Activated naive CD4-positive, alpha-beta T cell treated with anti-CD3 and anti-CD28 coated beads, Interleukin-2, amount 50 U/mL, for 72 hours (primary cell): ENCODE measurements at regions not wholly inside any gene's neighbourhood (a gene's known extent, or its start where the extent isn't known, plus 50 kb on each side); places are given as distances from the start of the nearest gene placed in this dataset.
"Not testable (repeated sequence)": the region's sequence is repeated elsewhere in the genome, so short reads cannot be mapped to it uniquely, and the experiment has no call there.

Experiments
- ATAC-seq, 2 donors: fragments of 150-1000 bp; cut with Tn5 transposase; 2 replicates each; pipeline ENCODE4 v1.10.0; 2021; ENCODE audit warnings: mild to moderate bottlenecking in 2 of 2, moderate library complexity in 2 of 2
- DNase-seq, 2 donors: peaks; one replicate each; pipeline ENCODE4 v3.0.0; 2021 to 2022; ENCODE audit warnings: low spot score in 2 of 2
- H3K27ac Mint-ChIP-seq, 2 donors: one replicate each; pipeline ENCODE4 v1.8.0; 2022; ENCODE audit warnings: mild to moderate bottlenecking in 2 of 2, mixed read lengths in 2 of 2
- H3K36me3 Mint-ChIP-seq, 2 donors: one replicate each; pipeline ENCODE4 v1.8.0; 2022; ENCODE audit warnings: mixed read lengths in 2 of 2
- H3K9me3 Mint-ChIP-seq, 2 donors: one replicate each; pipeline ENCODE4 v1.8.0; 2022; ENCODE audit warnings: mixed read lengths in 2 of 2

DNA sequence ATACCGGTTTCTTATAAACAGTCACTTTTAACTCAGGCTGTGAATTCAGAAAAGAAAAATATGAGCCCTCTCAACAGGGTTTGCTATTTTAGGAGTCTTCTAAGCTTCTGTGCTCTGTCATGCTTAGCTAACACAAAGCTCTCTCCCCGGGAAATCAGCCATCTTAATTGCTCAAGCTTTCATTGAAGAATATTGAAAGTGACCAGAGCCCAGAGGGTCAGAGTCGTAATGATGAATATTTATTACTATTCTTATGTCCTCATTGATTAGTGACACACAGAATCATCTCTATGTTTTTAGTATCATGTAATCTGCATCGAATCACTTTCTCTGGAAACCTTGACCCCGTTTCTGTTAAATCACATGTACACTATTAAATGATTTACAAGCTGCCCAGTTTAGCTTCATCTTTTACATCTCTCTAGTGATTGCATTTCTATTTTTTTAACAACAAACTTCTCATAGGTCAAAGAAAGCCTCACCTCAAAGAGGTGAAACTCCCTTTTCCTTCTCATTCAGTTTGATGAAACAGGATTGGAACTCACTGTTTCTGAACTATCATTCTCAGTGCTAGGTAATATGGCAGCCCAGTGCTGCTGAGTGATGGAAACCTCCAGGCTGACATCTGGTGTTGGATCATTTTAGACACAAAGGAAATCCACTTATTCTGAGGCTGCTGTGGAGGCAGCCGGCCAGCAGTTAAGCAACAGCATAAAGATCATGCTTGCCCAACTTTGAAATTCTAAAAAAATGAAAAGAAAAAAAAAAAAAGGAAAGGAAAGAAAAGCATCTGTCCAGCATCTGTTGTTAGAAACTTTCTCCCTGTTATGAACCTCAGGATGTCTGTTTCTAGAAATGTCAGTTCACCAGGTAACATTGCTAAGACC, 96.3 kb downstream of the RFPL4B start:
- Mint-ChIP-seq H3K36me3 (no peaks in the 10 kb centered on the region), H3K27ac (no peak overlapping the region), H3K9me3 (no peaks in the 10 kb centered on the region)
- no peak for DNase-seq
- no peak for ATAC-seq

DNA sequence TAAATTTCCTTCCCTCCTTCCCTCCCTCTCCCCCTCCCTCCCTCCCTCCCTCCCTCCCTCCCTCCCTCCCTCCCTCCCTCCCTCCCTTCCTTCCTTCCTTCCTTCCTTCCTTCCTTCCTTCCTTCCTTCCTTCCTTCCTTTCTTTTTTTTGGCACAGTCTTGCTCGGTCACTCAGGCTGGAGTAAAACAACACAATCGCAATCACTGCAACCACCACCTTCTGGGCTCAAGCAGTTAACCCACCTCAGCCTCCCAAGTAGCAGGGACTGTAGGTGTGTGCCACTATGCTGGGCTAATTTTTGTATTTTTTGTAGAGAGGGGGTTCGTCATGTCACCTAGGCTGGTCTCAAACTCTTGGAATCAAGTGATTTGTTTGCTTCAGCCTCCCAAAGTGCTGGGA, 101.7 kb downstream of the RFPL4B start:
- peaks cover 0 to 11% of the 10 kb centered on the region in 2 donors for H3K9me3 Mint-ChIP-seq
- not testable (repeated sequence) for ATAC-seq, DNase-seq, H3K36me3 Mint-ChIP-seq, H3K27ac Mint-ChIP-seq

DNA sequence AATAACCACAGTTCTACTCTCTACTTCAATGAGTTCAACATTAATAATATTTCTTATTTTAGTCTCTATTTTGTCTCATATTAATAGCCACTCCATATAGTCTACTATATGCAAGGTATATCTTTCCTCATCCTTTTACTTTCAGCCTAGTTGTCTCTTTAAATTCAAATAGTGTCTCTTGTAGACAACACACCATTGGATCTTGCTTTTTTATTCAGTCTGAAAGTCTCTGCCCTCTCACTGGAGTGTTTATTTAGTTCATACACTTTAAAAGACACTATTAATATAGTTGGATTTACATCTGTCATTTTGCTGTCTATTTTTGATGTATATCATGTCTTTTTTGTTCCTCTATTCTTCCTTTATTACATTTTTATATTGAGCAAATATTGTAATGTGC, 103.5 kb downstream of the RFPL4B start:
- H3K9me3 Mint-ChIP-seq = peaks cover 0 to 11% of the 10 kb centered on the region in 2 donors
- ATAC-seq (no peak), DNase-seq (no peak)
- no peaks in the 10 kb centered on the region for H3K36me3 Mint-ChIP-seq
- H3K27ac Mint-ChIP-seq = no peak overlapping the region

DNA sequence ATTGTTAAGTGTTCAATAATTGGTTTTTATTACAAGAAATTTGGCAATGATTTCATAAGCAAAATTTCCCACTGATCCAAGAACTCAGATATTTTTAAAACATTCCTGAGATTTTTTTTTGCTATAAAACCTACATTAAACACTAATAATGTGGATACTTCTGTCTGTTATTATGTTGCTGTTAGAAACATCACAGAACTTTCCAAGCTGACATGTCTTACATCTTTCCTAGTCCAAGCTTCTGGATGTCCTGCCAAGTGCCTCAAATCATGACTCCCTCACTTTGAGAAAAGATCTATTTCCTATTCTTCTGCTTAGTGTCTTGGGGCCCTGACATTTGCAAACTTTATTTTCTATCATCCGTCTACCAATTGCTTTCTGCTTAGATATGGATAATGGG, 110.8 kb downstream of the RFPL4B start:
- Mint-ChIP-seq H3K27ac (no peak overlapping the region), H3K36me3 (no peaks in the 10 kb centered on the region), H3K9me3 (no peaks in the 10 kb centered on the region)
- DNase-seq (no peak), ATAC-seq (no peak)

DNA sequence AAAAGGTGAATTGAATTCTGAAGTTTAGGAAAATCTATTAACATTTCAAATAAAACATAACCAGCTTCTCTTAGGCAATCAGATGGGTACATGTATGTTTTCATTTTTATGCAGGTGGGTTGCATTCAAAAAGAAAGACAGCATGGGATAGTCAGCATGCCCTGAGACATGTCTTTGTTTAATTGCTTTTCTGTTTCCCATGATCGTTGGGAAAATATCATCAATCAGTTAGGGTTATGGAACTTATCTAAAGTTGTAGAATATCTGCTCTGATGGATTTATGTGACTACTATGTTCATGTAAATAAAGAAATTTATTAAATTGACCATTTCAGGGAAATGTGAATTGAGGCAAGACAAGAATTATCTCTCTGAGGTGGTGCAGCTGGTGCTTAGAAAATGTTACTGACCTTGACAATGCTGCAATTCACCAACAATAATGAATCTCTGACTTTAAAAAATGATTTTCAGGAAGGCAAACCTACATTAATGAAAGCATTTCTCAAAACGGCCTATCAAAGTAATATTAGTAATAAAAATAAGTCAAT, 112.7 kb downstream of the RFPL4B start:
- DNase-seq = no peak
- no peak overlapping the region for H3K27ac Mint-ChIP-seq
- H3K9me3 Mint-ChIP-seq = peaks cover 0 to 4% of the 10 kb centered on the region in 2 donors
- no peaks in the 10 kb centered on the region for H3K36me3 Mint-ChIP-seq
- no peak for ATAC-seq

DNA sequence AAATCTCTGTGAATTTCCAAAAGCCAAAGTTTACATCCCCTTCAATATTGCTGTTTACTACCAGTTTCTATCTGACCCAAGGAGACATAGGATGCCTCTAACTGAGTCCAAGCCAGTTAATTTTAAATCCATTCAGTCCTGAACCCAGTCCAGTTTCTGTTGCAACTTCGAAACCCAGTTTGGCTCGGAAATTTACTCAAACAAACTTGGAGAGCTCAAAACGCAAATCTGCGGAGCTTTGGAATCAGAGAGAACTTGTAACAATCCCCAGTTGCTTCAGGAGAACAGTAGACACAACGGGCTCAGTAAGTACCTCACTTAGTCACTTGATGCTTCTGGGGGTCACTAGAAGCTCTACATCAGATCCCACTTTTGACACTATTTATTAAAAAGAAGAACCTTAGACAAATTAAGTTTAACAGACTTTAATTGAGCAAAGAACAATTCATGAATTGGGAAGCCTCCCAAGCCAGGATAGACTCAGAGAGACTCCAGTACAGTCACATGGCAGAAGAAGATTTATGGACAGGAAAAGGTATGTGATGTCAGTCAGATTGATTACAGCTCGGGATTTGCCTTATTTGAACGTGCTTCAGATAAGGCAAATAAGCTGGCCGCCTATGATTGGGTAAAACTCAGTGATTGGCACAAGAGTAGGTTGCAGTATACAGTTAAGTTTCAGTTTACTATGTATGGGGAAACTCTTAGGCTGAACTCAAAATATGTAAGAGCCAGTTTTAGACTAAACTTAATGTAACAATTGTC, 118.0 kb downstream of the RFPL4B start:
- DNase-seq = no peak
- H3K36me3 Mint-ChIP-seq = no peaks in the 10 kb centered on the region

DNA sequence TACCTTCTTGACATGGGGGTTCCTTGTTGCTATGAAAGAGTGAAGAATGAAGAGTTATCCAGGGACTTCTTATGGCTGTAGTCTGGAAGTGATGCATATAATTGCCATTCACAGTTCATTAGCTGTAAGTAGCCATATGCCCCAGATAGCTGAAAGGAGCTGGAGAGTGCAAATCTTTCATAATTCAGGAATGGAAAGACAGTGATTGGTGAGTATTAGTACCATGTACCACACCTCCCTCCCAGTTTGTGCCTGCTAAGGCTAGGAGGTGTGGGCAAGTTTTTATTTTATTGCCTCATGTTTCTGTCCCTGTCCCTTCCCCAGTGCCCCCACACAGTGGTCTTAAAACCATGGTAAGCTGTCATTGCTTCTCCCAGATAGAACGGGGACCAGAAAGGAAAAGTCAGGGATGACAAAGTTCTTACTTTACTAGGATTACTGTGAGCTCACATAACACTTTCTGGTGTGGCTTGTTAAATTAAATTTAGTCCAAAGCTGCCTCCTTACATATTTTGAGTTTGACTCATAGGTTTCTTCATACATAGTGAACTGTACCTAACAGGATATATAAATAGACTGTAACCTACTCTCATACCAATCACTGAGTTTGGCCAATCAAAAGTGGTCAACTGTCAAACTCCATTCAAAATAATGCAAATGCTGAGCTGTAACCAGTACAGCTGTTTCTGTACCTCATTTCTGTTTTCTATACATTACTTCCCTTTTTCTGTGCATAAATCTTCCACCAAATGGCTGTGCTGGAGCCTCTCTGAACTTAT, 119.4 kb downstream of the RFPL4B start:
- H3K36me3 Mint-ChIP-seq = no peaks in the 10 kb centered on the region

More for the DNA sequence above, 118.0 kb downstream of the RFPL4B start:
- Mint-ChIP-seq H3K9me3 (peaks cover 0 to 6% of the 10 kb centered on the region in 2 donors), H3K27ac (no peak overlapping the region)
- no peak for ATAC-seq

DNA sequence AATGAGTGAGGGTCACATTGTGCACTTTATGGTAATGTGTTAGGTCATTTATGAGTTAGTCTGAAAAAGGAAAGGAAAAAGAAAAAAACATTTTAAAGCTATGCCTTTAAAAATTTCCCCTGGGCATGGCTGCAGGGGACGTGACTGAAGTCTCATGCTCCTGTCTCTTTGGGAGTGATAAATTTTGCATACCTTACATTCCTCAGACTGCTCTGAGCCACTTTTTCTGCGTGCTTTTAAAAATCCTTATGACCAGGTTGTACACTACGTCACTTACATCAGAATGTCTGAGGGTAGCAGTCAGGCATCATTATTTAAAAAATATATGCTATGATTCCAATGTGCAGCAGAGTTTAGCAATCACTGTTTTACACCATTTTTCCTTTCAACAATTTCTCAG, 121.2 kb downstream of the RFPL4B start:
- ATAC-seq (no peak), DNase-seq (no peak)
- Mint-ChIP-seq H3K36me3 (no peaks in the 10 kb centered on the region), H3K9me3 (peaks cover 0 to 6% of the 10 kb centered on the region in 2 donors), H3K27ac (no peak overlapping the region)

More for the DNA sequence above, 119.4 kb downstream of the RFPL4B start:
- DNase-seq = no peak
- H3K27ac Mint-ChIP-seq = no peak overlapping the region
- no peak for ATAC-seq
- H3K9me3 Mint-ChIP-seq = peaks cover 0 to 6% of the 10 kb centered on the region in 2 donors

DNA sequence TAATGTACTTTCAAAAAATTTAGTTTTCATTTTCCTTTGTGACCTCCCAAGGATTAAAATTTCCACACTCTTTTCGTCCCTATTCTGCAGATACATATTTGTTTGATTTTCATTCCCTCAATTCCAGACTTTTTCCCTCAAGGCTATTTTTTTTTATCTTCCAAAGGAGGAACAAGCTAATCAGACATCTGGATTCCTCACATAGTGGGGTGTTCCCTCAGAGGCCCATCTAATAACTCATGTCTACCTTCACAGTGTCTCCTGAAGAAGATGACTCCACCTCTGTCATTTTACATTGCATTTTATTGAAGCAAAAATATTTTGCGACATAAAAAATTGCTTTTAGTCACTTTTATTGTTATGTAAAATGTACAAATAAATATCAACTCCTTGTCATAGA, 122.2 kb downstream of the RFPL4B start:
- no peak overlapping the region for H3K27ac Mint-ChIP-seq
- H3K9me3 Mint-ChIP-seq = peaks cover 0 to 6% of the 10 kb centered on the region in 2 donors
- DNase-seq (no peak), ATAC-seq (no peak)
- no peaks in the 10 kb centered on the region for H3K36me3 Mint-ChIP-seq

DNA sequence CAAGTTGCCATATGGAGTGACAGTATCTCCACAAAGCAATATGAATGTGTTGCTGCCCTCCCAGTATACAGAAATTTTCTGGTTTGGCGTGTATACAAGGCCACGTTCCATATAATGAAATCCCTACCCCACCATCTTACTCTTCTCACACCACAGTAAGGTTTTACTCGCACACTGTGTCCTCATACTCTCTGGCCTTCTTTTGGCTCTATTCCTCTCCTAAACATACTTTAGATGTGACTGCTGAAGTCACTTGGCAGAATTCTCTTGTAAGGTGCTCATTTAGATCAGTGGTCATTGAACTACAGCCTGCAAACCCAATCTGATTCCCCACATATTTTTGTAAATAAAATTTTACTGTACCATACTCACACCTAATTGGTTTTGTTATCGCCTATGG, 123.2 kb downstream of the RFPL4B start:
- Mint-ChIP-seq H3K36me3 (no peaks in the 10 kb centered on the region), H3K9me3 (peaks cover 0 to 3% of the 10 kb centered on the region in 2 donors), H3K27ac (no peak overlapping the region)
- no peak for ATAC-seq
- no peak for DNase-seq

DNA sequence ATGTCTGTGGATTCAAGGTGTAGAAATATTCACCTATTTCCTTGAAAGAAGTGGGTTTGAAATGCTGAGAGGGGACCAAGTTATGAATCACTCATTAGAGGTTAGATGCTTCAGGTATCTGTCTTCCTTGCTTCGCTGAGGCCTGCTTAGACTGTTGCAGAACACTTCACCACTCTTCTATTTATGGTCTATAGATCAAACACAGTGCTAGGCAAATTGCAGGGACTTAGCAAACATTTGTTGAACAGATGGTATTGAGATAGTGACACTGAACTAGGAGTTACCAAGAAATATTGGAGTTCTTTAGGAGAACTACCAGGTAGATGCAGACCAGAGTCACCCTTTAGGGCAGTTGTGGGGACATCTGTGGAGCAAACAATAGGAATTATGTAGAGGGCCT, 123.8 kb downstream of the RFPL4B start:
- ATAC-seq (no peak), DNase-seq (no peak)
- no peak overlapping the region for H3K27ac Mint-ChIP-seq
- no peaks in the 10 kb centered on the region for H3K36me3 Mint-ChIP-seq
- H3K9me3 Mint-ChIP-seq = no peaks in the 10 kb centered on the region

DNA sequence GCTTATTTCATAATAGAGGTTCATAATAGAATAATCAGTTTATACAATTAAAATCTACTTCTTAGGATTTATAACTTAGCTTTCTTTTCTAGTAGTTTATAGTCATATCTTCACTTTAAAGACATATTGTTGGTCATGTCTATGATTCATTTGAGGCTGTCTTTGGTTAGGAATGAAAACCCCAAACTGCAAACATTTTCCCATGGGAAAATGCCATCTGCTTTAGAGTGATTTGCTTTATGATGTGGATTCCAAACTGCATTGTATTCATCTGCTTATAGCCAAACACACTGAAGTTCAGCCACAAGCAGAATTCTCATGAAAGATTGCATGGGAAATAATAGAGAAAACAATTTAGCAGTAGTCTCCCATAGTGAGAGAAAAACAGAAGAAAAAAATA, 128.0 kb downstream of the RFPL4B start:
- DNase-seq (no peak), ATAC-seq (no peak)
- H3K27ac Mint-ChIP-seq = no peak overlapping the region

DNA sequence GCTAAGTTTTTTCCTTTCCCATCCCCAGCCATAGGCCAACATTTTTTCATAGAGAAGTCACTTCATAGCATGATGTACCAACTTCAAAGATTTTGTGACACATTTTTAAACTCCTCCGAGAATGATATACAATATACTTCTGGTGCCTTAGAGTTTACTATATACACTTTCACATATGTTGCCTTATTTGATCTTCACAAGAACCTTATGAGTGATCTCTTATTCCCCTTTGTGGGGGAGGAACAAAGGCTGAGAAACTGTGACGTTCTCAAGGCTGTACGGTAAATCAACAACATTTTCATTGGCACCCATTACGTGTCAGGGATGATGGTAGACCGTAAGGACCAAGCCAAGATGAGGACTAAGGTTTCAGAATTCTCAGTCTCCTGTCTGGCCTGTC, 130.0 kb downstream of the RFPL4B start:
- H3K9me3 Mint-ChIP-seq = peaks cover 7 to 8% of the 10 kb centered on the region in 2 donors
- ATAC-seq = peak in 1 of 2 donors; percentile 61

More for the DNA sequence above, 128.0 kb downstream of the RFPL4B start:
- Mint-ChIP-seq H3K36me3 (no peaks in the 10 kb centered on the region), H3K9me3 (no peaks in the 10 kb centered on the region)

DNA sequence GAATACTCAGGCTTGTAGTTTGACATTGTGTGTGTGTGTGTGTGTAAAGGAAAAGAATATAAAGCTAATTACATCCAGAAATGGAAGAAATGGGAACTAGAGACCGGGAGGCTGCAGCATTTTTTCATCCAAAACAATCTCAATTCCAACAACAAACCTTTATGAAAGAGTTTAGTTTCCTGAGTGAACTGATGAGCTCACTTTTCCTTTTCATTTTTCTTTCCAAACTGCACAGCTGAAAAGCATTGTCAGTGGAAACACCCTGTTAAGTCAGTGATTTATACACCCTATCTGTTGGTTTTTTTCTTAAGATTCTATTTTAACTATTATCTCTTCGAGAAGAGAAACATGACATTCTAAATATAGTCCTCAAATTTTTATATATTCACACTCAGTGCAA, 130.9 kb downstream of the RFPL4B start:
- Mint-ChIP-seq H3K27ac (no peak overlapping the region), H3K9me3 (peaks cover 7 to 8% of the 10 kb centered on the region in 2 donors), H3K36me3 (no peaks in the 10 kb centered on the region)
- no peak for DNase-seq
- ATAC-seq = no peak

More for the DNA sequence above, 130.0 kb downstream of the RFPL4B start:
- H3K27ac Mint-ChIP-seq = no peak overlapping the region
- no peaks in the 10 kb centered on the region for H3K36me3 Mint-ChIP-seq
- DNase-seq = no peak

DNA sequence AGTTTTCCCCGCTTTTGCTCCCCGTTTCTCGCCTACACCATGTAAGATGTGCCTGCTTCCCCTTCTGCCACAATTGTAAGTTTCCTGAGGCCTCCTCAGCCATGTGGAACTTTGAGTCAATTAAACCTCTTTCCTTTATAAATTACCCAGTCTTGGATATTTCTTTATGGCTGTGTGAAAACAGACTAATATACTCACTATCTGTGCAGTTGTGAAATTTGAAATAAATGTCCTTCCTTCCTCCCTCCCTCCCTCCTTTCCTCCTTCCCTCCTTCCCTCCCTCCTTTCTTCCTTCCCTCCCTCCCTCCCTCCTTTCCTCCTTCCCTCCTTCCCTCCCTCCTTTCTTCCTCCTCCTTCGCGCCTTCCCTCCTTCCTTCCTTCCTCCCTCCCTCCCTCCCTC, 132.8 kb downstream of the RFPL4B start:
- peak overlapping the region in 1 of 2 donors; percentile 50 for H3K27ac Mint-ChIP-seq
- not testable (repeated sequence) for H3K9me3 Mint-ChIP-seq, DNase-seq, ATAC-seq, H3K36me3 Mint-ChIP-seq

DNA sequence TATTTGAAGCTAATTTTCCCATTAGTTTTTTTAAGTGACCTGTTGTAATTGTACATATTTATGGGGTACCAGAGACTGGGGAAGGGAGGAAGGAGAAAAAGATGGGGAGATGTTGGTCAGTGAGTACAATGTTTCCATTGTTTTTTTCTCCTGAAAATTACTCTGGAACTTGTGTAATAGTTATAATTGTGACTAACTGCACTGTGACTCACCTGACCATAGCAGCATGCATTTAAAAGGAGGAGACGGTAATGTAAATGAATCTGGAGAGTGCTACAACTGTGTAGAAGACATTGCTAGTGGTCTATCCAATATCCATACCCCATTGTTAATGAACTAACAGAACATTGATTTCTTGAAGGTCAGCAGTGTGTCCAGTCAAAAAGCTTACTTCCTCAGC, 133.4 kb downstream of the RFPL4B start:
- DNase-seq = no peak
- no peaks in the 10 kb centered on the region for H3K36me3 Mint-ChIP-seq
- peaks cover 7 to 8% of the 10 kb centered on the region in 2 donors for H3K9me3 Mint-ChIP-seq
- no peak overlapping the region for H3K27ac Mint-ChIP-seq
- ATAC-seq = no peak
